K562 (cell line): ENCODE measurements at regions not wholly inside any gene's neighbourhood (a gene's known extent, or its start where the extent isn't known, plus 50 kb on each side); places are given as distances from the start of the nearest gene placed in this dataset.

Experiments used
- ATAC-seq: fragments of 200-7000 bp; cut with Tn5 transposase; 3 replicates; pipeline ENCODE4 v1.9.1; 2020; ENCODE audit warnings: moderate library complexity
- BruUV-seq: library from RNA; stranded (reverse); fragments of 400-500 nt; replicated peaks from 2 replicates; lab custom pipeline; 2021; lab: Mats Ljungman, UMichigan
- CTCF ChIA-PET: fragments of 300-600 bp; formaldehyde crosslinking; extraction: SDS; loops from one replicate; lab custom pipeline; 2021; ENCODE audit warnings: low intra/inter-chr PET ratio; lab: Yijun Ruan, JAX
- POLR2A ChIA-PET: fragments of 300-600, 350-650 bp; sonication (Branson Sonifier 250); formaldehyde crosslinking; extraction: SDS; loops from one replicate; lab custom pipeline; 2021; ENCODE audit warnings: antibody characterized with exemption, inconsistent platforms; lab: Yijun Ruan, JAX
- DNase-seq, 4 experiments: peaks; one replicate each; pipeline versions ENCODE4 v3.0.0 to v3.0.0-alpha.2; 2011 to 2018; ENCODE audit warnings: low spot score in 3 of 4, mixed read lengths in 3 of 4; ENCODE audit errors: extremely low read depth in 1 of 4
- FAIRE-seq: peaks from 2 replicates; lab custom pipeline; 2011; peaks lifted over from hg19 to GRCh38; lab: Jason Lieb, UNC
- H2AFZ ChIP-seq: 2 replicates; pipeline ENCODE4 v1.6.0; 2011; ENCODE audit warnings: low read depth, low read length, control low read depth, inconsistent platforms
- H3K27ac ChIP-seq: fragments of 200-600 bp; 3 replicates; pipeline ENCODE4 v1.8.0; 2011; ENCODE audit warnings: low read depth, mild to moderate bottlenecking, control low read depth, inconsistent platforms, low read length, moderate library complexity, mixed read lengths; ENCODE audit errors: extremely low read depth
- H3K27me3 ChIP-seq, 2 experiments: fragments of 300-600 bp in 1 of 2; 2 replicates in 1 of 2; 3 replicates in 1 of 2; pipeline versions ENCODE4 v1.6.0 to v1.8.0; 2011; ENCODE audit warnings: inconsistent platforms in 2 of 2, low read length in 2 of 2, mild to moderate bottlenecking in 1 of 2, mixed read lengths in 1 of 2, moderate library complexity in 1 of 2; ENCODE audit not compliant: control insufficient read depth in 2 of 2, insufficient read depth in 2 of 2
- H3K36me3 ChIP-seq: fragments of 300-600 bp; 3 replicates; pipeline ENCODE4 v1.8.0; 2011; ENCODE audit warnings: mild to moderate bottlenecking, low read length, inconsistent platforms; ENCODE audit not compliant: control insufficient read depth, insufficient read depth
- H3K4me1 ChIP-seq, 2 experiments: fragments of 200-600 bp in 1 of 2; replicated peaks in 1 of 2; 2 replicates in 1 of 2; 3 replicates in 1 of 2; pipeline versions ENCODE4 v1.5.1 to v1.8.0; 2011; ENCODE audit warnings: inconsistent platforms in 2 of 2, low read length in 2 of 2, mild to moderate bottlenecking in 1 of 2, mixed read lengths in 1 of 2, moderate library complexity in 1 of 2; ENCODE audit not compliant: control insufficient read depth in 2 of 2, insufficient read depth in 2 of 2
- H3K4me2 ChIP-seq: 2 replicates; pipeline ENCODE4 v1.6.1; 2011; ENCODE audit warnings: low read length, control low read depth, inconsistent platforms, mixed read lengths; ENCODE audit not compliant: insufficient read depth
- H3K4me3 ChIP-seq: fragments of 200-600 bp; sonication (generic), shearing (Covaris generic); 2 replicates; pipeline ENCODE4 v1.5.1; 2016; ENCODE audit warnings: control low read depth, inconsistent platforms
- H3K79me2 ChIP-seq: fragments of 200-600 bp; 3 replicates; pipeline ENCODE4 v1.8.0; 2011; ENCODE audit warnings: low read length, inconsistent platforms; ENCODE audit not compliant: control insufficient read depth, insufficient read depth
- H3K9ac ChIP-seq, 2 experiments: 2 replicates each; pipeline versions ENCODE4 v1.6.0 to v1.6.1; 2011; ENCODE audit warnings: low read depth in 2 of 2, low read length in 2 of 2, control low read depth in 1 of 2, inconsistent platforms in 1 of 2, mild to moderate bottlenecking in 1 of 2, mixed read lengths in 1 of 2; ENCODE audit not compliant: insufficient read depth in 1 of 2
- H3K9me1 ChIP-seq: one replicate; pipeline ENCODE4 v1.6.0; 2011; ENCODE audit warnings: inconsistent platforms, mild to moderate bottlenecking, low read length, moderate library complexity; ENCODE audit not compliant: control insufficient read depth, insufficient read depth
- H3K9me3 ChIP-seq: replicated peaks from 2 replicates; pipeline ENCODE4 v1.5.1; 2011; ENCODE audit warnings: low read depth, low read length, inconsistent platforms; ENCODE audit not compliant: control insufficient read depth, insufficient read depth
- H4K20me1 ChIP-seq: replicated peaks from 2 replicates; pipeline ENCODE4 v1.6.1; 2011; ENCODE audit warnings: low read length, inconsistent platforms, mixed read lengths; ENCODE audit not compliant: control insufficient read depth, insufficient read depth
- AFF4 ChIP-seq: sonication (generic); formaldehyde crosslinking; IDR thresholded peaks from 2 replicates; pipeline ENCODE4 v1.8.0; 2023; ENCODE audit warnings: mild to moderate bottlenecking, missing genetic modification reagents
- NFYB ChIP-seq: IDR thresholded peaks from 2 replicates; pipeline ENCODE4 v1.6.1; 2011; ENCODE audit warnings: mild to moderate bottlenecking, moderate library complexity; ENCODE audit not compliant: insufficient read length; ENCODE audit errors: extremely low read depth
- USF2 ChIP-seq: sonication (generic); formaldehyde crosslinking; IDR thresholded peaks from 2 replicates; pipeline ENCODE4 v1.5.0; 2020; ENCODE audit warnings: missing genetic modification reagents
- whole genome bisulfite sequencing: fragments of 100-300 bp; shearing (Covaris generic); methylation state at CpG from one replicate; pipeline ENCODE4 v1.1.6; 2016; ENCODE audit warnings: low coverage, mixed read lengths; ENCODE audit not compliant: insufficient coverage; ENCODE audit errors: missing lambda C conversion rate; 5-methylcytosine and 5-hydroxymethylcytosine counted together
- in situ Hi-C: fragments of 300-500 bp; cut with MboI; formaldehyde crosslinking; loops from 4 replicates; pipeline ENCODE4 v1.15.0; 2018; ENCODE audit warnings: inconsistent platforms, mixed read lengths
- intact Hi-C: fragments of 100-400 bp; cut with micrococcal nuclease; formaldehyde crosslinking; loops from 2 replicates; pipeline ENCODE4 v1.14.2; 2022

- intact Hi-C loops, result no loop called here
- H3K9ac ChIP-seq, result no peak overlapping the region
- no peaks in the 10 kb centered on the region for H3K79me2 ChIP-seq
- H3K27ac ChIP-seq, result no peak overlapping the region
- WGBS, result 0% methylated on average over 3 of the region's 3 CpGs
- DNase-seq (peak in 2 of 4 experiments; percentile 9 to 13), ATAC-seq (no peak)
- no peak overlapping the region for H2AFZ ChIP-seq
- no peaks in the 10 kb centered on the region for H3K9me3 ChIP-seq
- POLR2A ChIA-PET, result no interaction called here
- H3K4me1 ChIP-seq, result no peaks in the 10 kb centered on the region
- H3K9me1 ChIP-seq, result no peaks in the 10 kb centered on the region
- no peaks in the 10 kb centered on the region for H3K27me3 ChIP-seq
- CTCF ChIA-PET, result no interaction called here
- no peak overlapping the region for H3K4me3 ChIP-seq
- no peaks in the 10 kb centered on the region for H3K36me3 ChIP-seq
- BruUV-seq, result no TSS peak
- no peak overlapping the region for H3K4me2 ChIP-seq
- no peaks in the 10 kb centered on the region for H4K20me1 ChIP-seq
- in situ Hi-C loops, result no loop called here
- TF ChIP-seq USF2 (CRISPR knock-in tag) (peak; percentile 41; the same call in 1 of the 2 replicates), AFF4 (CRISPR knock-in tag) (no peak), NFYB (peak; percentile 25)
- TF ChIP-seq, all 486 proteins: peak for 2
- FAIRE-seq, result no peak
These were observed 218.2 kb downstream of the TMEM114 start for GRCh38 chr16:8372141-8372540.
